ENCODE measurements at regions not wholly inside any gene's neighbourhood (a gene's known extent, or its start where the extent isn't known, plus 50 kb on each side); places are given as distances from the start of the nearest gene placed in this dataset.

- no peak for TF ChIP-seq CTCF (conservative IDR thresholded peaks at IDR 0.05 in 1 of 2, IDR thresholded peaks at IDR 0.05 in 1 of 2; ENCODE audit: low read depth in 1 of 2, low read length in 2 of 2)
- TF ChIP-seq EZH2 (IDR thresholded peaks at IDR 0.05; ENCODE audit: low read length, missing control alignments): no peak
Measured at GRCh38 chr18:44409071-44409470, 271.6 kb upstream of the SETBP1 start.
